ENCODE measurements at regions not wholly inside any gene's neighbourhood (a gene's known extent, or its start where the extent isn't known, plus 50 kb on each side); places are given as distances from the start of the nearest gene placed in this dataset.

DNA sequence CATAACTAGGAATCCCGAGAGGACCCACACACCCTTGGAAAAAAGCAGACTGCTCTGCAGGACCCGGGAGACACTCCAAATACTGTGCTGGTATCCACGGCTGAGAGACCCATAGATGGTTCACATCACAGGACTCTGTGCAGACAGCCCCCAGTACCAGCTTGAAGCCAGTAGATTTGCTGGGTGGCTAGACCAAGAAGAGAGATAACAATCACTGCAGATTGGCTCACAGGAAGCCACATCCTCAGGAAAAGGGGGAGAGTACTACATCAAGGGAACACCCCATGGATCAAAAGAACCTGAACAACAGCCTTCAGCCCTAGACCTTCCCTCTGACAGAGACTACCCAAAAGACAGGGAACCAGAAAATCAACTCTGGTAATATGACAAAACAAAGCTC lies 223.8 kb upstream of the LRATD1 start:
- TF ChIP-seq, protein P1, sequence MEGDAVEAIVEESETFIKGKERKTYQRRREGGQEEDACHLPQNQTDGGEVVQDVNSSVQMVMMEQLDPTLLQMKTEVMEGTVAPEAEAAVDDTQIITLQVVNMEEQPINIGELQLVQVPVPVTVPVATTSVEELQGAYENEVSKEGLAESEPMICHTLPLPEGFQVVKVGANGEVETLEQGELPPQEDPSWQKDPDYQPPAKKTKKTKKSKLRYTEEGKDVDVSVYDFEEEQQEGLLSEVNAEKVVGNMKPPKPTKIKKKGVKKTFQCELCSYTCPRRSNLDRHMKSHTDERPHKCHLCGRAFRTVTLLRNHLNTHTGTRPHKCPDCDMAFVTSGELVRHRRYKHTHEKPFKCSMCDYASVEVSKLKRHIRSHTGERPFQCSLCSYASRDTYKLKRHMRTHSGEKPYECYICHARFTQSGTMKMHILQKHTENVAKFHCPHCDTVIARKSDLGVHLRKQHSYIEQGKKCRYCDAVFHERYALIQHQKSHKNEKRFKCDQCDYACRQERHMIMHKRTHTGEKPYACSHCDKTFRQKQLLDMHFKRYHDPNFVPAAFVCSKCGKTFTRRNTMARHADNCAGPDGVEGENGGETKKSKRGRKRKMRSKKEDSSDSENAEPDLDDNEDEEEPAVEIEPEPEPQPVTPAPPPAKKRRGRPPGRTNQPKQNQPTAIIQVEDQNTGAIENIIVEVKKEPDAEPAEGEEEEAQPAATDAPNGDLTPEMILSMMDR (IDR thresholded peaks at IDR 0.05) = no peak
- TF ChIP-seq EZH2 (IDR thresholded peaks at IDR 0.05) = no peak
